HEK293T (cell line): ENCODE measurements at regions not wholly inside any gene's neighbourhood (a gene's known extent, or its start where the extent isn't known, plus 50 kb on each side); places are given as distances from the start of the nearest gene placed in this dataset.

Experiments
- FOXK2 ChIP-seq: fragments of 450-650 bp; IDR thresholded peaks from 2 replicates; pipeline ENCODE4 v1.6.1; 2016; ENCODE audit warnings: mild to moderate bottlenecking
- PKNOX1 ChIP-seq: fragments of 450-650 bp; IDR thresholded peaks from 2 replicates; pipeline ENCODE4 v1.6.1; 2016
- SP1 ChIP-seq: fragments of 450-650 bp; IDR thresholded peaks from 2 replicates; pipeline ENCODE4 v1.6.1; 2017

- no peak for TF ChIP-seq FOXK2
- no peak for TF ChIP-seq SP1
- no peak for TF ChIP-seq PKNOX1
Measured at GRCh38 chr20:43859994-43860393, 54.7 kb upstream of the TOX2 start.
